Activated B cell treated with CpG ODN at 0.5 μM for 24 hours (primary cell): ENCODE measurements at regions not wholly inside any gene's neighbourhood (a gene's known extent, or its start where the extent isn't known, plus 50 kb on each side); places are given as distances from the start of the nearest gene placed in this dataset.

Experiments
- ATAC-seq: fragments of 200-7000 bp; cut with Tn5 transposase; one replicate; pipeline ENCODE4 v1.10.0; 2021; ENCODE audit warnings: low read depth, mild to moderate bottlenecking, moderate library complexity
- CTCF ChIA-PET: fragments of 350-600 bp; sonication (Branson Sonifier 250); formaldehyde crosslinking; loops from one replicate; lab custom pipeline; 2021; ENCODE audit warnings: antibody characterized with exemption; lab: Charles Lee
- POLR2A ChIA-PET: fragments of 350-600 bp; sonication (Branson Sonifier 250); formaldehyde crosslinking; loops from one replicate; lab custom pipeline; 2021; ENCODE audit warnings: antibody characterized with exemption; lab: Charles Lee
- DNase-seq: peaks from one replicate; pipeline ENCODE4 v3.0.0; 2022
- H3K27ac Mint-ChIP-seq: one replicate; pipeline ENCODE4 v1.8.0; 2020; ENCODE audit warnings: mixed read lengths
- H3K27me3 Mint-ChIP-seq: one replicate; pipeline ENCODE4 v1.8.0; 2021; ENCODE audit warnings: mixed read lengths
- H3K36me3 Mint-ChIP-seq: one replicate; pipeline ENCODE4 v1.8.0; 2021; ENCODE audit warnings: low read depth, mixed read lengths
- H3K4me1 Mint-ChIP-seq: one replicate; pipeline ENCODE4 v1.8.0; 2021; ENCODE audit warnings: mixed read lengths
- H3K4me3 Mint-ChIP-seq: one replicate; pipeline ENCODE4 v1.8.0; 2020; ENCODE audit warnings: mild to moderate bottlenecking, mixed read lengths
- H3K9me3 Mint-ChIP-seq: one replicate; pipeline ENCODE4 v1.8.0; 2020; ENCODE audit warnings: mixed read lengths
- intact Hi-C: fragments of 100-400 bp; cut with micrococcal nuclease; formaldehyde crosslinking; loops from one replicate; pipeline ENCODE4 v1.15.1; 2024
- TF ChIP-seq, protein P1 (sequence below): fragments of 200-600 bp; IDR thresholded peaks from one replicate; pipeline ENCODE4 v1.8.0; 2022; ENCODE audit warnings: antibody characterized with exemption, mild to moderate bottlenecking

DNA sequence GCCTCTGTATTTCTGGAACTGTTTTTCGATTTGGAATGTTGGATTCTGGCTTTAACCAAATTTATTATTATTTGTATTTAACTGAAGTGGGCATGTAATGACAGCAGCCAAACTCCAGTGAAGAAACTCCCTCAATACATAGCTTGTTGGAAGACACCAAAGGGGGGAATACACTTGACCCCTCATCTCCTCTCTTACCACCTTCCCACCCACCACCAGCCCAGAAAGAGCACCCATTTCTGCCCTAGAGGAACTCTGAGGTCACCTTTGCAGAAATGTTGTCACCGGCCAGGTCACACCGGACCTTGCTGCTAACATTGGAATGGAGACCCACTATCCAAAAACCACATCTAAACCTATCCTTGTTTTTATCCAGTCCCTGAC lies 58.6 kb upstream of the CA12 start:
- POLR2A ChIA-PET: no interaction called here
- intact Hi-C loops: no loop called here
- H3K27ac Mint-ChIP-seq: no peak overlapping the region
- H3K9me3 Mint-ChIP-seq: no peaks in the 10 kb centered on the region
- ATAC-seq: no peak
- peaks cover 2% of the 10 kb centered on the region for H3K4me1 Mint-ChIP-seq
- CTCF ChIA-PET: no interaction called here
- H3K4me3 Mint-ChIP-seq: no peak overlapping the region
- TF ChIP-seq, protein P1, sequence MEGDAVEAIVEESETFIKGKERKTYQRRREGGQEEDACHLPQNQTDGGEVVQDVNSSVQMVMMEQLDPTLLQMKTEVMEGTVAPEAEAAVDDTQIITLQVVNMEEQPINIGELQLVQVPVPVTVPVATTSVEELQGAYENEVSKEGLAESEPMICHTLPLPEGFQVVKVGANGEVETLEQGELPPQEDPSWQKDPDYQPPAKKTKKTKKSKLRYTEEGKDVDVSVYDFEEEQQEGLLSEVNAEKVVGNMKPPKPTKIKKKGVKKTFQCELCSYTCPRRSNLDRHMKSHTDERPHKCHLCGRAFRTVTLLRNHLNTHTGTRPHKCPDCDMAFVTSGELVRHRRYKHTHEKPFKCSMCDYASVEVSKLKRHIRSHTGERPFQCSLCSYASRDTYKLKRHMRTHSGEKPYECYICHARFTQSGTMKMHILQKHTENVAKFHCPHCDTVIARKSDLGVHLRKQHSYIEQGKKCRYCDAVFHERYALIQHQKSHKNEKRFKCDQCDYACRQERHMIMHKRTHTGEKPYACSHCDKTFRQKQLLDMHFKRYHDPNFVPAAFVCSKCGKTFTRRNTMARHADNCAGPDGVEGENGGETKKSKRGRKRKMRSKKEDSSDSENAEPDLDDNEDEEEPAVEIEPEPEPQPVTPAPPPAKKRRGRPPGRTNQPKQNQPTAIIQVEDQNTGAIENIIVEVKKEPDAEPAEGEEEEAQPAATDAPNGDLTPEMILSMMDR: no peak
- H3K27me3 Mint-ChIP-seq: peaks cover 5% of the 10 kb centered on the region
- H3K36me3 Mint-ChIP-seq: no peaks in the 10 kb centered on the region
- no peak for DNase-seq

DNA sequence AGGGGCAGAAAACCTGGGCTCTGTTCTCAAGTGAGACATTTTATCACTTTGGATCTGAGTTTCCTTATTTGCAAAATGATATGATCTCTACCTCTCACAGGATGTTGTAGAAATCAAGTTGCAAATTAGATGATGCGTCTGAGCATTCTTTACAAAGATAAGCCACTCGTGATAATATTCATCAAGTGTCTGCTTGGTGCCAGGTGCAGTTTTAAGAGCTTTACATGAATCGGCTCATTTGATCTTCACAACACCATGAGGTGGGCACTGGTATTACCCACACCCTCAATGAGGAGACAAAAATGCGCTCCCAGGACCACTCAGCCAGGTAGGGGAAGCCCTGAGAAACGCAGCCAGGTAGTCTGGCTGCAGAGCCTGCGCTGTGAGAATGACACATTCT lies 59.1 kb upstream of the CA12 start:
- ATAC-seq: no peak
- TF ChIP-seq, protein P1: no peak
- peaks cover 5% of the 10 kb centered on the region for H3K27me3 Mint-ChIP-seq
- H3K27ac Mint-ChIP-seq: no peak overlapping the region
- peaks cover 2% of the 10 kb centered on the region for H3K4me1 Mint-ChIP-seq
- H3K4me3 Mint-ChIP-seq: no peak overlapping the region
- no peaks in the 10 kb centered on the region for H3K9me3 Mint-ChIP-seq
- intact Hi-C loops: no loop called here
- DNase-seq: no peak
- ChIA-PET CTCF (no interaction called here), POLR2A (interaction anchor here (0.6 kb wide), 1 partner anchor 11 kb away, joined by 3 read pairs; no protein-coding TSS in a partner anchor)
- H3K36me3 Mint-ChIP-seq: no peaks in the 10 kb centered on the region

DNA sequence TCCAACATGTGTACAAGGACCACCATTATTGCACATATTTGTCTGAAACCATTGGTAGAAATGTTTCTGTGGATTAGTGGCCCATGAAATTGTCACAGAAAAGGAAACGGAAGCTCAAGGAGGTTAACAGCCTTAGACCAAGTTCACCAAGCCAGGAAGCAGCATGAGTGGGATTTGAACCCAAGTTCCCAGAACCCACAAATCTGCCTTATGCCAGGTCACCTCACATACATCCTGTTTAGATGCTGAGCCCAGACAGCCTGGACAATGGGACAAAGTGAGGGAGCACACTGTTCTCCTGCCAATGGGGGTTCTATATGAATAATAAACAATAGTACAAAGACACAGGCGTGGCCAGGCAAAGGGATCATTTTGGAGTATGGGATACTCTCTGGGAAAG lies 59.6 kb upstream of the CA12 start:
- H3K36me3 Mint-ChIP-seq: no peaks in the 10 kb centered on the region
- H3K27ac Mint-ChIP-seq: no peak overlapping the region
- CTCF ChIA-PET: no interaction called here
- peaks cover 5% of the 10 kb centered on the region for H3K27me3 Mint-ChIP-seq
- POLR2A ChIA-PET: interaction anchor here (0.6 kb wide), 1 partner anchor 10 kb away, joined by 3 read pairs; no protein-coding TSS in a partner anchor
- no peak overlapping the region for H3K4me3 Mint-ChIP-seq
- peaks cover 2% of the 10 kb centered on the region for H3K4me1 Mint-ChIP-seq
- H3K9me3 Mint-ChIP-seq: no peaks in the 10 kb centered on the region
- ATAC-seq (no peak), DNase-seq (no peak)
- TF ChIP-seq, protein P1: no peak
- intact Hi-C loops: no loop called here

DNA sequence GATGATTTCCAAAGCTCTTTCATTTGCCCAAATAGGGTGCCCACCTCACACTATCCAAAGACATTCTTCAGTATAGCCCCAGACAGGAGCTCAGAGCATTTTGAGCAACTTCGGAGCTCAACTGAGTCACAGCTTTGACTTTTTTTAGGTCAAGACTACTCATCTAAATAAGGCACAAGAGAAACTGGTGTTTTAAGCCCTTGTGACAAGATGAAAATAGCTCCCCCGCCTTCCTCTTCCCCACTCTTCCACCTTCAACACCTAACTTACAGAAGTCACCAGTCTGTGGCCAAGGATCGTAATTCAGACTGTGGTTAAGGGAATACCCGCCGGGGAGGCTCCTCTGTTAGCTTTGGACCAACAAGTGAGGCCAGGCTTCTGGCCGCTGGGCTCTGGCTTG lies 60.4 kb upstream of the CA12 start:
- POLR2A ChIA-PET: no interaction called here
- CTCF ChIA-PET: no interaction called here

DNA sequence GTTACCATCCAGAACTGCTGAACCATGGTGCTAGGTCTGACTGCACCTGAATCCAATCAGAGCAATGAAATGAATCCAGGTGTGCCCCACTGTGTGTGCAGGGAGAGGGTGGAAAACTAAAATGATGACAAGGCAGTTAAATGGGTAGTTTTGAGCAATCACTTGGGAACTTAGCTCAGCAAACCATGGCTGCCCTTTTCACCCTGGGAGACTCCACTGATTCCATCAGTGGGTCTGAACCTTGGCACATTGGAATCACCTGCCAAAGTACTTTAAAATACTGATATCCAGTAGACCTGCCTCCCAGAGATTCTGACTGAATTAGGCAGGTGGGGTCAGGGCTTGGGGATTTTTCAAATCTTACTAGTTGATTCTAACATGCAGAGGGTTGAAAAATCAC lies 59.8 kb upstream of the USP3 start:
- ChIA-PET CTCF (no interaction called here), POLR2A (no interaction called here)
- H3K9me3 Mint-ChIP-seq: no peaks in the 10 kb centered on the region
- no peaks in the 10 kb centered on the region for H3K36me3 Mint-ChIP-seq
- DNase-seq (no peak), ATAC-seq (no peak)
- no peak overlapping the region for H3K4me3 Mint-ChIP-seq
- peaks cover 5% of the 10 kb centered on the region for H3K27me3 Mint-ChIP-seq
- TF ChIP-seq, protein P1: no peak
- no peak overlapping the region for H3K27ac Mint-ChIP-seq
- intact Hi-C loops: no loop called here
- H3K4me1 Mint-ChIP-seq: peaks cover 4% of the 10 kb centered on the region

More for the DNA sequence above, 60.4 kb upstream of the CA12 start:
- intact Hi-C loops: no loop called here
- Mint-ChIP-seq H3K36me3 (no peaks in the 10 kb centered on the region), H3K27me3 (peaks cover 5% of the 10 kb centered on the region), H3K4me1 (no peaks in the 10 kb centered on the region), H3K27ac (no peak overlapping the region), H3K4me3 (no peak overlapping the region), H3K9me3 (no peaks in the 10 kb centered on the region)
- DNase-seq: no peak
- TF ChIP-seq, protein P1: no peak
- no peak for ATAC-seq
